SIG-M5 treated with dmso at 0.1 percent for 504 hours (cell line): ENCODE measurements at regions not wholly inside any gene's neighbourhood (a gene's known extent, or its start where the extent isn't known, plus 50 kb on each side); places are given as distances from the start of the nearest gene placed in this dataset.
"Not testable (repeated sequence)": the region's sequence is repeated elsewhere in the genome, so short reads cannot be mapped to it uniquely, and the experiment has no call there.

Experiments
- DNase-seq: peaks from one replicate; lab custom pipeline; 2025; ENCODE audit not compliant: unreplicated experiment; lab: John Stamatoyannopoulos, UW

DNA sequence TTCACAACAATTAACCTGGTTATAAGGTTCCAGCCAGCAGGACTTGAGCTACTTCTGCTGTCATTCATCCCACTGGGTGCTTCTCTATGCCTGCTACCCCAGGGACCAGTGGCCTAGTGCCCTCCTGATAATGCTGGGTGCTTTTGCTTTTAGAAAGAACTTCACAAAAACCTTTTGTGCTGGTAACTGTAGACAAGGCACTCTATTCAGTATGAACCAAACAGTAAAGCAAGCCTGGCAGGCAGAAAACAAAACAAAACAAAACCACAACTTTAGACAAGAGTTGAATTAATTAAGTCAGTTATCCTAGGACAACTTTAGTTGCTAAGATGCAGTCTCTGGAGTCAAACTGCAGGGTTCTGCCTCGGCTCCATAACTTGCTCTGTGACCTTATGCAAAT is 61.9 kb upstream of the ADGRL2 start:
- DNase-seq, result no peak

GRCh38 chr1:81733480-81733879 is 67.3 kb upstream of the ADGRL2 start:
- no peak for DNase-seq

DNA sequence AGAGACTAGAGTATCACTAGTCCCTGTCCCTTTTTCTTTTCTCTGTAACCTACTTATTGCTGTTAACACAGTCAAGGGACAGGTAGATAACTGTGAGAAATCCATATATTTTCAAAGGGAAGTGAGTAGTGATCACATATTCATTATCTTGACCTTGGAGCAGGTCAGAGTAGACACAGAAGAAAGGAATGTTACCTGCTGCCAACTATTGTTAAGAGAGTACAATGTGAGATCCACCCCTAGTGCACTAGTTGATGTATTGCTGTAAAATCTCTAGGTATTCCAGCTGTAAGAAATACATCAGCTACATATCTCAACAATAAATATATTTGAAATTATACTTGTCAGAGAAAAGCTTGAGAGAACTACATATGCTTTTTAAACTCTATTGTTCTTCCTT is 68.7 kb upstream of the ADGRL2 start:
- no peak for DNase-seq

DNA sequence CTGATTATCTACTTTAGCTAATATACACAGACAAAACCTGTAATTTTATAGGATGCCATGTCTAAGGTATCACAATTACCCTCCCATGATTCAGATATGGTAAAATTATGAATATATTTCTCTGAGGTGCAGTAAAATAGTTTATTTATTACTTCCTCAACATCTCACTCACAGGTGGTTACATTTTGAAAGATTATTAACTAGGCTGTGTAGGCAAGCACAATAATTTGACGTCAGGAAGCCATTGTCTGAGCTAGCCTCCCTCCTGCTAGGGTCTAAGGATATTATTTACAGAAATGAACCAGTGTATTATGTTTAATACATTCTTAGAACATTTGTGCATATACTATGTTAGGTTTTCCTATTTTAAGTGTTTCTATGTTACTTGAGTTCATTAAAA is 69.9 kb upstream of the ADGRL2 start:
- DNase-seq, result no peak

GRCh38 chr1:81730299-81730698 is 70.4 kb upstream of the ADGRL2 start:
- not testable (repeated sequence) for DNase-seq

- no peak for DNase-seq
Measured at GRCh38 chr1:81729818-81730217, 70.9 kb upstream of the ADGRL2 start.

- no peak for DNase-seq
Measured at GRCh38 chr1:81729239-81729638, 71.5 kb upstream of the ADGRL2 start.

DNA sequence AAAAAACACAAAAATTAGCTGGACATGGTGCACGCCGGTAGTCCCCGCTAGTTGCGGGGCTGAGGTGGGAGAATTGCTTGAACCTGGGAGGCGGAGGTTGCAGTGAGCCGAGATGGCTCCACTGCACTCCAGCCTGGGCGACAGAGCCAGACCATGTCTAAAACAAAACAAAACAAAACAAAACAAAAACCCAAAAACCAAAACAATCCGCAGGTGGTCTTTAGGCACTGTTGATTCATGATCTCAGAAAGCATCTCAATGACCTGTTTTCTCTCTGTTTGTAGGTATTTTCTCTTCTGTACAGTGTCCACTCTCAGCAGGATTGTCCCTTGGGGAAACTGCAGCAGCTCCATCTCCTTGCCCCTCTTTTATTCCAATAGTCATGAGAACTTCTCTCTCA is 74.9 kb upstream of the ADGRL2 start:
- no peak for DNase-seq

GRCh38 chr1:81722631-81723328 is 78.0 kb upstream of the ADGRL2 start:
- not testable (repeated sequence) for DNase-seq

DNA sequence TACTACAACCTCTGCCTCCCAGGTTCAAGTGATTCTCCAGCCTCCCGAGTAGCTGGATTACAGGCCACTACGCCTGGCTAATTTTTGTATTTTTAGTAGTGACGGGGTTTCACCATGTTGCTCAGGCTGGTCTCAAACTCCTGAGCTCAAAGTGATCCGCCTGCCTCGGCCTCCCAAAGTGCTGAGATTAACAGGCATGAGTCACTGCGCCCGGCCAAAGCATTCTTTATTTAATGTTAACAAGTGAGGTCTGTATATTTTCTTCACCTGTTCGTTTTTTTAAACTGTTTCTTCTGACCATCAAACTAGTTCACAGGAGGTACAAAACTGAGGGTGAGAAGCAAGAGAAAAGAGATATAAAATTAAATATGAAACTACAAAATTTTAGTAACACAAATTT is 80.5 kb upstream of the ADGRL2 start:
- not testable (repeated sequence) for DNase-seq

- no peak for DNase-seq
Measured at GRCh38 chr1:81717230-81717629, 83.5 kb upstream of the ADGRL2 start.

GRCh38 chr1:81715391-81715790 is 85.3 kb upstream of the ADGRL2 start:
- no peak for DNase-seq

GRCh38 chr1:81714636-81715035 is 86.1 kb upstream of the ADGRL2 start:
- DNase-seq, result no peak

GRCh38 chr1:81712425-81712824 is 88.3 kb upstream of the ADGRL2 start:
- DNase-seq, result no peak

GRCh38 chr1:81710857-81711256 is 89.9 kb upstream of the ADGRL2 start:
- no peak for DNase-seq

- no peak for DNase-seq
Measured at GRCh38 chr1:81708250-81708649, 92.5 kb upstream of the ADGRL2 start.

GRCh38 chr1:81706650-81707435 is 93.9 kb upstream of the ADGRL2 start:
- DNase-seq, result no peak

DNA sequence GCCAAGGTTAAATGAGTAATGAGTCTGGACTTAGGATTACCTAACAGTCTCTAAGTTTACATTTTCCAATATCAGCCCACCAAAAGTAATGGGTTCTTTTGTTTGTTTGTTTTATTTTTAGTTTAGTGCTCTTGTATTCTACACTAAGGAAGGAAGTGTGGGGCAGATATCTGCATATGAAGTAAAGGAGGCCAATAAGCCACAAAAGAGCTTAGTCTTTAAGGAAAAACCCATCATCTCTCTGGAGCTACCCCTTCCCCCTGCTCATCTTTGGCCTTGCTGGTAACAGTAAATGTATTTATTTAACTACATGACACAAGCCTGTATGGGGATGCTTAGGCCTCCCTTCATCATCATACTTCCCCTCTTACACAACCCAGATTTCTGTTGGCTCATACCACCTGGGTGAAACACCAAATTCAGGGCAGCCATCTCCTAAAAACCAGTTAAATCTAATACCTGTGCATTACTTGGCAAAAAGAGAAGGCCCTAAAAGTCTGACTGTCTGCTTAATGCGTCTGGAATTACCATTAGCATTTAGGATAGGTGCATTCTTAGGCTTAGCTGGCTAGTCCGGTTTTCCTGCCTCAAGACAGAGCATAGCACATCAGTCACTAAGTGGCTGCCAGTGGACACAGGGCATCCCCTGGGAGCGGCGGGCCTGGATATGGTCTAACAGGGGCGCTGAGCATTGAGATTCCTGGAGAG is 96.8 kb upstream of the ADGRL2 start:
- no peak for DNase-seq

GRCh38 chr1:81703391-81703755 is 97.4 kb upstream of the ADGRL2 start:
- no peak for DNase-seq

DNA sequence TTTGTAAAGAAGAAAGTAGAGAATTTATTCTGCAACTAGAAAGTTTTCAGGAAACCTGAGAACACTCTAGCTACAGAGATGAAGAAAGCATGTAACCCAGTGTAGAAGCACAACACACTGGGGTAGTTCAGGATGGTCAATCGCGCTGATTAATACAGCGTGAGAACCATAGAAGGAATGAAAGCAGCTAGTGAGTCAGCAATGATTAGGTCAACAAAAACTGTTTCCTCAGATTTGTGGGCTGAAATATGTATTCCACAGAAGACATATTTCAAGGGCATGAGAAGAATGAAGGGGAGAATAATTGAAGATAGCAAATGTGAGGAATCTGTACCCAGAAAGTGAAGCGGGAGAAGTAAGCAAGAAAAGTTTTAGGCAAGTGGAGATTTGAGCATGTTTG is 97.8 kb upstream of the ADGRL2 start:
- no peak for DNase-seq

DNA sequence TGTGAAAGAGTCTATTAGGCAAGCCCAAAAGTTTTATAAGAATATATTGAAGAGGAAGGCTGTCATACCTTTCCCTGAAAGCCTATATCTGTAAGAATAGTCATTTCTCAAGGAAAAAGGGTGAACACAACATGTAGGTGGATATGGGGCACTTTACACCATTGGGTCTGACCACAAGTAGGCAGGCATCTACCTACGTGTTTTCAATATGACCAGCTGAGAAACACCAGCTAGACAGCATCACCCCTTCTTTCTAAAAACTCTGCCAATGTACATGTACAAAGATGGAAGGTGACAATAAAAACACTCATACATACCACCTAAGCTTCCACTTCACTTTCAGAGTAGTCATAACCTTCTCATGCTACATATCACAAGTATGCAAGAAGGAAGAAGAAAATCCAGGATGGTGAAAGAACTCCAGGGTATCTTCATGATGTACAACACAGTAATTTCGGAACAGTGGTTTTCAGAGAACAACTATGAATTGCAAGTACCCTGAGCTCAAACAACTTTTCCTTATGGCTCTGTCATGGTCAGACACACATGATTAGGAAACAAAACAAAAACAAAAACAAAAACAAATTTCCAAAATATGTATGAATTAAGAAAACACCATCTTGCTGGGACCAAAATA is 98.5 kb upstream of the ADGRL2 start:
- DNase-seq, result no peak
